ENCODE measurements at regions not wholly inside any gene's neighbourhood (a gene's known extent, or its start where the extent isn't known, plus 50 kb on each side); places are given as distances from the start of the nearest gene placed in this dataset.

- no peak for TF ChIP-seq CTCF (IDR thresholded peaks at IDR 0.05)
- no peak for TF ChIP-seq POLR2A (IDR thresholded peaks at IDR 0.05)
These were observed 420.8 kb downstream of the HGF start for GRCh38 chr7:81349044-81349443.

Measured in adrenal gland (tissue), 5 donors.